HFFc6 (cell line): ENCODE measurements at regions not wholly inside any gene's neighbourhood (a gene's known extent, or its start where the extent isn't known, plus 50 kb on each side); places are given as distances from the start of the nearest gene placed in this dataset.
"Not testable (repeated sequence)": the region's sequence is repeated elsewhere in the genome, so short reads cannot be mapped to it uniquely, and the experiment has no call there.

Experiments
- DNase-seq: peaks from one replicate; pipeline ENCODE4 v3.0.0-alpha.2; 2018
- H3K27ac Mint-ChIP-seq: 2 replicates; pipeline ENCODE4 v1.8.0; 2020; ENCODE audit warnings: mild to moderate bottlenecking, mixed read lengths
- H3K27me3 Mint-ChIP-seq: 2 replicates; pipeline ENCODE4 v1.8.0; 2021; ENCODE audit warnings: mild to moderate bottlenecking, moderate library complexity, mixed read lengths; ENCODE audit not compliant: insufficient read depth
- H3K36me3 Mint-ChIP-seq: 2 replicates; pipeline ENCODE4 v1.8.0; 2021; ENCODE audit warnings: low read depth, mixed read lengths
- H3K4me1 Mint-ChIP-seq: 2 replicates; pipeline ENCODE4 v1.8.0; 2020; ENCODE audit warnings: low read depth, mixed read lengths
- H3K4me3 Mint-ChIP-seq: 2 replicates; pipeline ENCODE4 v1.8.0; 2020; ENCODE audit warnings: mild to moderate bottlenecking, moderate library complexity, mixed read lengths
- H3K9me3 Mint-ChIP-seq: 2 replicates; pipeline ENCODE4 v1.8.0; 2020; ENCODE audit warnings: mild to moderate bottlenecking, mixed read lengths
- CTCF ChIP-seq: fragments of 200-600 bp; sonication (generic); IDR thresholded peaks from 2 replicates; pipeline ENCODE4 v1.5.0; 2021; ENCODE audit warnings: antibody characterized with exemption, mild to moderate bottlenecking

GRCh38 chr15:54776410-54776809 is 420.3 kb downstream of the RSL24D1 start:
- Mint-ChIP-seq H3K4me3 (no peak overlapping the region), H3K27me3 (peaks cover 2% of the 10 kb centered on the region; the same call in 1 of the 2 replicates)

GRCh38 chr15:54772663-54773062 is 424.1 kb downstream of the RSL24D1 start:
- Mint-ChIP-seq H3K27me3 (peaks cover 2% of the 10 kb centered on the region), H3K36me3 (no peaks in the 10 kb centered on the region), H3K4me1 (no peaks in the 10 kb centered on the region), H3K4me3 (no peak overlapping the region), H3K9me3 (peaks cover 32% of the 10 kb centered on the region), H3K27ac (no peak overlapping the region)
- TF ChIP-seq CTCF, result no peak
- no peak for DNase-seq

More at GRCh38 chr15:54776410-54776809, 420.3 kb downstream of the RSL24D1 start:
- peaks cover 37% of the 10 kb centered on the region for H3K9me3 Mint-ChIP-seq
- DNase-seq, result no peak
- no peak overlapping the region for H3K27ac Mint-ChIP-seq
- no peaks in the 10 kb centered on the region for H3K4me1 Mint-ChIP-seq
- no peaks in the 10 kb centered on the region for H3K36me3 Mint-ChIP-seq
- no peak for TF ChIP-seq CTCF

- DNase-seq, H3K27me3 Mint-ChIP-seq, H3K27ac Mint-ChIP-seq, H3K36me3 Mint-ChIP-seq, H3K4me3 Mint-ChIP-seq, H3K4me1 Mint-ChIP-seq: not testable (repeated sequence)
- peaks cover 92% of the 10 kb centered on the region for H3K9me3 Mint-ChIP-seq
Observed at GRCh38 chr15:54749461-54749860, 447.3 kb downstream of the RSL24D1 start.

- TF ChIP-seq CTCF, result no peak
- H3K27me3 Mint-ChIP-seq, result no peaks in the 10 kb centered on the region
- H3K36me3 Mint-ChIP-seq, result no peaks in the 10 kb centered on the region
- no peaks in the 10 kb centered on the region for H3K4me1 Mint-ChIP-seq
- DNase-seq, result no peak
- H3K4me3 Mint-ChIP-seq, result no peak overlapping the region
- peaks cover 71% of the 10 kb centered on the region for H3K9me3 Mint-ChIP-seq
- no peak overlapping the region for H3K27ac Mint-ChIP-seq
Observed at GRCh38 chr15:54722342-54722986, 474.3 kb downstream of the RSL24D1 start.

GRCh38 chr15:54719325-54719724 is 477.4 kb downstream of the RSL24D1 start:
- H3K9me3 Mint-ChIP-seq, result peaks cover 52% of the 10 kb centered on the region
- H3K36me3 Mint-ChIP-seq, result no peaks in the 10 kb centered on the region
- TF ChIP-seq CTCF, result no peak
- no peaks in the 10 kb centered on the region for H3K27me3 Mint-ChIP-seq
- no peak overlapping the region for H3K27ac Mint-ChIP-seq
- no peak for DNase-seq
- H3K4me1 Mint-ChIP-seq, result no peaks in the 10 kb centered on the region
- no peak overlapping the region for H3K4me3 Mint-ChIP-seq

GRCh38 chr15:54707805-54708752 is 488.7 kb downstream of the RSL24D1 start:
- Mint-ChIP-seq H3K27ac (no peak overlapping the region), H3K9me3 (peaks cover 43% of the 10 kb centered on the region), H3K4me1 (no peaks in the 10 kb centered on the region), H3K36me3 (0 out of 2 replicates have a peak, but pooled peaks cover 7% of the 10 kb centered on the region), H3K27me3 (no peaks in the 10 kb centered on the region), H3K4me3 (no peak overlapping the region)
- DNase-seq, result no peak
- no peak for TF ChIP-seq CTCF
